ENCODE measurements at regions not wholly inside any gene's neighbourhood (a gene's known extent, or its start where the extent isn't known, plus 50 kb on each side); places are given as distances from the start of the nearest gene placed in this dataset.

DNA sequence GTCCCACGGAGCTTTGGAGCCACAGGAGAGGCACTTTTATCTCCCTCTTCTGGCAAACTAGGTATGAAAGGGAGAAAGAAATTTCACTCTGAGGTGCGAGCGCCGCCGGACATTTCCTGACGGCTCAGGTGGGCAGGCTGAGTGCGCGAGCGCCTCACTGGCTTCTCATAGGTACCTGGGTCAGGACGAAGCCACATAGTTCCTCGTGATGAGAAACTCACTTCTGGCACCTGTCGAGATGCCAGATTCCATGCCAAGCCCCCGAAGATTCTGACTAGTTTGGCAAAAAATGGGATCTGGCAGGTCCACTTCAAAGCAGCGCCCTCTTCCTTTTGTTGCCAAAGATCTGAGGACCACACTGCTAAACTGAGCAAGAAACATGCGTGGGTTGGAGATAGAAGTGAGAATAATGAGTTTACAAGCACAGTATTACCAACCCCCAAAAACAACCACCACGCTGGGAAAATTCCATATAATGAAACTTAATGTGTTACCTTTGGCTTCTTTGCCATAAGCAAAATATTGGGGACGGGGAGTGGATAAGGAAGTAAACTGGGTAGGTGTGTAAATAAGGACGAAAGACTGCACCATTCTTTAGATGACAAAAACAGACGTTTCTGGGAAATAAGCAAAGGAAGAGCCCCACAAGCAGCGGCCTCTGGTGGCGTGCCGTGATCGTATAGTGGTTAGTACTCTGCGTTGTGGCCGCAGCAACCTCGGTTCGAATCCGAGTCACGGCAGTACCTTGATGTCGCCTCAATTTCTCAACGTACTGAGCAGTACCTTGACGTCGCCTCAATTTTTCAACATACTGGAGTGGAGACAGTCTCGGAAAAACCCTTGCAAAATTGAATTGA is 89.8 kb upstream of the PRSS16 start:
- CTCF ChIA-PET (ENCODE audit: low intra/inter-chr PET ratio, low total read pairs), result interaction anchor here (2.1 kb wide), 1 partner anchor 31 kb away, joined by 21 read pairs; no protein-coding TSS in a partner anchor
- no TSS peak for BruUV-seq (replicated peaks)
- WGBS (ENCODE audit: low lambda C conversion rate), result 15% methylated on average over 34 of the region's 34 CpGs
- TF ChIP-seq TBP (CRISPR knock-in tag; IDR thresholded peaks at IDR 0.05) (no peak), EHMT2 (IDR thresholded peaks at IDR 0.05; ENCODE audit: borderline replicate concordance, low read depth, low read length) (peak; percentile 78; the same call in 1 of the 2 replicates), ZBTB8A (CRISPR knock-in tag; IDR thresholded peaks at IDR 0.05; ENCODE audit: borderline replicate concordance, low read depth) (no peak), ZNF547 (CRISPR knock-in tag; IDR thresholded peaks at IDR 0.05) (no peak), KAT7 (CRISPR knock-in tag; IDR thresholded peaks at IDR 0.05; ENCODE audit: borderline replicate concordance) (no peak), ZNF644 (CRISPR knock-in tag; IDR thresholded peaks at IDR 0.05; ENCODE audit: low read depth) (peak; percentile 51; the same call in 1 of the 2 replicates), CCDC6 (CRISPR knock-in tag; IDR thresholded peaks at IDR 0.05) (no peak), NFYB (CRISPR knock-in tag; IDR thresholded peaks at IDR 0.05) (no peak)
- TF ChIP-seq, protein P1, sequence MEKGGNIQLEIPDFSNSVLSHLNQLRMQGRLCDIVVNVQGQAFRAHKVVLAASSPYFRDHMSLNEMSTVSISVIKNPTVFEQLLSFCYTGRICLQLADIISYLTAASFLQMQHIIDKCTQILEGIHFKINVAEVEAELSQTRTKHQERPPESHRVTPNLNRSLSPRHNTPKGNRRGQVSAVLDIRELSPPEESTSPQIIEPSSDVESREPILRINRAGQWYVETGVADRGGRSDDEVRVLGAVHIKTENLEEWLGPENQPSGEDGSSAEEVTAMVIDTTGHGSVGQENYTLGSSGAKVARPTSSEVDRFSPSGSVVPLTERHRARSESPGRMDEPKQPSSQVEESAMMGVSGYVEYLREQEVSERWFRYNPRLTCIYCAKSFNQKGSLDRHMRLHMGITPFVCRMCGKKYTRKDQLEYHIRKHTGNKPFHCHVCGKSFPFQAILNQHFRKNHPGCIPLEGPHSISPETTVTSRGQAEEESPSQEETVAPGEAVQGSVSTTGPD (CRISPR knock-in tag; IDR thresholded peaks at IDR 0.05), result no peak
- TF ChIP-seq, protein P2, sequence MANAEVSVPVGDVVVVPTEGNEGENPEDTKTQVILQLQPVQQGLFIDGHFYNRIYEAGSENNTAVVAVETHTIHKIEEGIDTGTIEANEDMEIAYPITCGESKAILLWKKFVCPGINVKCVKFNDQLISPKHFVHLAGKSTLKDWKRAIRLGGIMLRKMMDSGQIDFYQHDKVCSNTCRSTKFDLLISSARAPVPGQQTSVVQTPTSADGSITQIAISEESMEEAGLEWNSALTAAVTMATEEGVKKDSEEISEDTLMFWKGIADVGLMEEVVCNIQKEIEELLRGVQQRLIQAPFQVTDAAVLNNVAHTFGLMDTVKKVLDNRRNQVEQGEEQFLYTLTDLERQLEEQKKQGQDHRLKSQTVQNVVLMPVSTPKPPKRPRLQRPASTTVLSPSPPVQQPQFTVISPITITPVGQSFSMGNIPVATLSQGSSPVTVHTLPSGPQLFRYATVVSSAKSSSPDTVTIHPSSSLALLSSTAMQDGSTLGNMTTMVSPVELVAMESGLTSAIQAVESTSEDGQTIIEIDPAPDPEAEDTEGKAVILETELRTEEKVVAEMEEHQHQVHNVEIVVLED (CRISPR knock-in tag; IDR thresholded peaks at IDR 0.05; ENCODE audit: borderline replicate concordance), result peak; percentile 39; the same call in 1 of the 2 replicates
- TF ChIP-seq, protein P3, sequence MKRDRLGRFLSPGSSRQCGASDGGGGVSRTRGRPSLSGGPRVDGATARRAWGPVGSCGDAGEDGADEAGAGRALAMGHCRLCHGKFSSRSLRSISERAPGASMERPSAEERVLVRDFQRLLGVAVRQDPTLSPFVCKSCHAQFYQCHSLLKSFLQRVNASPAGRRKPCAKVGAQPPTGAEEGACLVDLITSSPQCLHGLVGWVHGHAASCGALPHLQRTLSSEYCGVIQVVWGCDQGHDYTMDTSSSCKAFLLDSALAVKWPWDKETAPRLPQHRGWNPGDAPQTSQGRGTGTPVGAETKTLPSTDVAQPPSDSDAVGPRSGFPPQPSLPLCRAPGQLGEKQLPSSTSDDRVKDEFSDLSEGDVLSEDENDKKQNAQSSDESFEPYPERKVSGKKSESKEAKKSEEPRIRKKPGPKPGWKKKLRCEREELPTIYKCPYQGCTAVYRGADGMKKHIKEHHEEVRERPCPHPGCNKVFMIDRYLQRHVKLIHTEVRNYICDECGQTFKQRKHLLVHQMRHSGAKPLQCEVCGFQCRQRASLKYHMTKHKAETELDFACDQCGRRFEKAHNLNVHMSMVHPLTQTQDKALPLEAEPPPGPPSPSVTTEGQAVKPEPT (CRISPR knock-in tag; IDR thresholded peaks at IDR 0.05; ENCODE audit: low read depth), result no peak
- TF ChIP-seq, protein P4, sequence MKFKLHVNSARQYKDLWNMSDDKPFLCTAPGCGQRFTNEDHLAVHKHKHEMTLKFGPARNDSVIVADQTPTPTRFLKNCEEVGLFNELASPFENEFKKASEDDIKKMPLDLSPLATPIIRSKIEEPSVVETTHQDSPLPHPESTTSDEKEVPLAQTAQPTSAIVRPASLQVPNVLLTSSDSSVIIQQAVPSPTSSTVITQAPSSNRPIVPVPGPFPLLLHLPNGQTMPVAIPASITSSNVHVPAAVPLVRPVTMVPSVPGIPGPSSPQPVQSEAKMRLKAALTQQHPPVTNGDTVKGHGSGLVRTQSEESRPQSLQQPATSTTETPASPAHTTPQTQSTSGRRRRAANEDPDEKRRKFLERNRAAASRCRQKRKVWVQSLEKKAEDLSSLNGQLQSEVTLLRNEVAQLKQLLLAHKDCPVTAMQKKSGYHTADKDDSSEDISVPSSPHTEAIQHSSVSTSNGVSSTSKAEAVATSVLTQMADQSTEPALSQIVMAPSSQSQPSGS (CRISPR knock-in tag; IDR thresholded peaks at IDR 0.05), result peak; percentile 47; the same call in 1 of the 2 replicates

More for the DNA sequence above, 89.8 kb upstream of the PRSS16 start:
- peak overlapping the region; percentile 44 for H2AFZ ChIP-seq (ENCODE audit: low read length)
- intact Hi-C loops (cut with micrococcal nuclease; ENCODE audit: unreplicated experiment), result loop anchor here (1.0 kb wide), 1 partner anchor 30 kb away; no protein-coding TSS in a partner anchor
- POLR2A ChIA-PET, result no interaction called here
- peaks cover 22% of the 10 kb centered on the region for H3K4me1 ChIP-seq (ENCODE audit: insufficient read depth, low read length)
- no peaks in the 10 kb centered on the region for H3K36me3 ChIP-seq (replicated peaks in 1 of 2; ENCODE audit: control insufficient read depth in 1 of 2, insufficient read depth in 2 of 2, low read length in 2 of 2)
- DNase-seq (ENCODE audit: low spot score) (peak; percentile 47), FAIRE-seq (peak; percentile 52), ATAC-seq (peak; percentile 79)
- in situ Hi-C loops (cut with HindIII; ENCODE audit: extremely low pct_ligation_motif_present, low pct_unique_long_range_greater_than_20kb), result no loop called here
- peak overlapping the region; percentile 89 for H3K4me2 ChIP-seq (ENCODE audit: low read depth, low read length)
- no peaks in the 10 kb centered on the region for H3K79me2 ChIP-seq (ENCODE audit: insufficient read depth, low read length)
- no peaks in the 10 kb centered on the region; a peak in 1 of 5 replicates for H3K27me3 ChIP-seq (ENCODE audit: control insufficient read depth in 1 of 2, insufficient read depth in 2 of 2, low read length in 2 of 2)
- no peak overlapping the region for H3K27ac ChIP-seq (ENCODE audit: extremely low read length, insufficient read depth, low read length)
- H3K4me3 ChIP-seq (replicated peaks in 1 of 3; ENCODE audit: insufficient read depth in 1 of 3, low read depth in 2 of 3, low read length in 3 of 3), result peak overlapping the region; percentile 27 to 61 (median 50)
- H3K9ac ChIP-seq (ENCODE audit: insufficient read depth, low read depth, low read length), result no peak overlapping the region; the same call in 1 of the 2 replicates
- no peaks in the 10 kb centered on the region for H4K20me1 ChIP-seq (ENCODE audit: insufficient read depth, low read length)
- H3K9me3 ChIP-seq (ENCODE audit: low read length), result no peaks in the 10 kb centered on the region

Measured in HepG2 (cell line).